WTC11 (cell line): ENCODE measurements at regions not wholly inside any gene's neighbourhood (a gene's known extent, or its start where the extent isn't known, plus 50 kb on each side); places are given as distances from the start of the nearest gene placed in this dataset.

ENCODE experiments used
- ATAC-seq: fragments of 200-7000 bp; cut with Tn5 transposase; 2 replicates; pipeline ENCODE4 v1.10.0; 2021; ENCODE audit warnings: mild to moderate bottlenecking, moderate library complexity
- CTCF ChIA-PET: fragments of 300-600 bp; sonication (Branson Sonifier 250); formaldehyde crosslinking; loops from one replicate; lab custom pipeline; 2021; ENCODE audit warnings: antibody characterized with exemption; lab: Charles Lee
- POLR2A ChIA-PET: fragments of 350-600 bp; sonication (Branson Sonifier 250); formaldehyde crosslinking; loops from one replicate; lab custom pipeline; 2021; ENCODE audit warnings: antibody characterized with exemption; lab: Charles Lee
- DNase-seq: peaks from one replicate; pipeline ENCODE4 v3.0.0; 2021; ENCODE audit warnings: low spot score
- H3K27ac Mint-ChIP-seq: 2 replicates; pipeline ENCODE4 v1.8.0; 2021; ENCODE audit warnings: mixed read lengths
- H3K27me3 Mint-ChIP-seq: 2 replicates; pipeline ENCODE4 v1.8.0; 2021; ENCODE audit warnings: low read depth, mild to moderate bottlenecking, moderate library complexity, mixed read lengths
- H3K36me3 Mint-ChIP-seq: 2 replicates; pipeline ENCODE4 v1.8.0; 2021; ENCODE audit warnings: mixed read lengths
- H3K4me1 Mint-ChIP-seq: 2 replicates; pipeline ENCODE4 v1.8.0; 2022; ENCODE audit warnings: mixed read lengths
- H3K4me3 Mint-ChIP-seq: 2 replicates; pipeline ENCODE4 v1.8.0; 2021; ENCODE audit warnings: mild to moderate bottlenecking, moderate library complexity, mixed read lengths
- H3K9me3 Mint-ChIP-seq: 2 replicates; pipeline ENCODE4 v1.8.0; 2021; ENCODE audit warnings: mixed read lengths
- CREM ChIP-seq: sonication (generic); formaldehyde crosslinking; IDR thresholded peaks from 2 replicates; pipeline ENCODE4 v1.8.1; 2022; ENCODE audit warnings: mild to moderate bottlenecking, missing genetic modification reagents, moderate library complexity
- ESRRA ChIP-seq: sonication (generic); formaldehyde crosslinking; IDR thresholded peaks from 2 replicates; pipeline ENCODE4 v1.8.1; 2022; ENCODE audit warnings: mild to moderate bottlenecking, missing genetic modification reagents, borderline replicate concordance
- FOXJ3 ChIP-seq: sonication (generic); formaldehyde crosslinking; IDR thresholded peaks from 2 replicates; pipeline ENCODE4 v1.9.0; 2021; ENCODE audit warnings: missing genetic modification reagents, mild to moderate bottlenecking, borderline replicate concordance
- FOXK1 ChIP-seq: sonication (generic); formaldehyde crosslinking; IDR thresholded peaks from 2 replicates; pipeline ENCODE4 v1.8.0; 2022; ENCODE audit warnings: mild to moderate bottlenecking, moderate library complexity, missing genetic modification reagents
- FOXP4 ChIP-seq: sonication (generic); formaldehyde crosslinking; IDR thresholded peaks from 2 replicates; pipeline ENCODE4 v1.8.0; 2022; ENCODE audit warnings: mild to moderate bottlenecking, missing genetic modification reagents
- GTF2I ChIP-seq: fragments of 250-450 bp; sonication (Bioruptor Pico); conservative IDR thresholded peaks from 2 replicates; pipeline ENCODE4 v1.4.0; 2021; ENCODE audit warnings: mild to moderate bottlenecking
- NFYB ChIP-seq: sonication (generic); formaldehyde crosslinking; conservative IDR thresholded peaks from 2 replicates; pipeline ENCODE4 v1.8.0; 2022; ENCODE audit warnings: low read depth, missing genetic modification reagents
- RELA ChIP-seq: sonication (generic); formaldehyde crosslinking; IDR thresholded peaks from 2 replicates; pipeline ENCODE4 v1.8.1; 2022; ENCODE audit warnings: missing genetic modification reagents, mild to moderate bottlenecking, borderline replicate concordance
- SMAD3 ChIP-seq: sonication (generic); formaldehyde crosslinking; IDR thresholded peaks from 2 replicates; pipeline ENCODE4 v1.8.0; 2022; ENCODE audit warnings: missing genetic modification reagents, mild to moderate bottlenecking, borderline replicate concordance
- SP1 ChIP-seq: sonication (generic); formaldehyde crosslinking; conservative IDR thresholded peaks from 2 replicates; pipeline ENCODE4 v1.8.1; 2022; ENCODE audit warnings: missing genetic modification reagents
- ZNF138 ChIP-seq: sonication (generic); formaldehyde crosslinking; conservative IDR thresholded peaks from 2 replicates; pipeline ENCODE4 v1.8.1; 2022; ENCODE audit warnings: mild to moderate bottlenecking, moderate library complexity, missing genetic modification reagents
- ZNF512 ChIP-seq: sonication (generic); formaldehyde crosslinking; IDR thresholded peaks from 2 replicates; pipeline ENCODE4 v1.8.1; 2022; ENCODE audit warnings: missing genetic modification reagents, borderline replicate concordance

- no peak overlapping the region for H3K27ac Mint-ChIP-seq
- no peak overlapping the region for H3K4me3 Mint-ChIP-seq
- ATAC-seq (no peak), DNase-seq (no peak)
- peaks cover 22% of the 10 kb centered on the region for H3K4me1 Mint-ChIP-seq
- H3K27me3 Mint-ChIP-seq, result no peaks in the 10 kb centered on the region
- H3K36me3 Mint-ChIP-seq, result no peaks in the 10 kb centered on the region
- peaks cover 3% of the 10 kb centered on the region; the same call in 1 of the 2 replicates for H3K9me3 Mint-ChIP-seq
- TF ChIP-seq FOXJ3 (no peak), SP1 (CRISPR knock-in tag) (no peak), ZNF138 (CRISPR knock-in tag) (no peak), RELA (CRISPR knock-in tag) (no peak), NFYB (no peak)
- CTCF ChIA-PET, result interaction anchor here (0.6 to 1.5 kb wide), 4 partner anchors 11 to 1633 kb away, joined by 3 to 8 read pairs (median 3); no protein-coding TSS in a partner anchor
- POLR2A ChIA-PET, result no interaction called here
Observed at GRCh38 chr9:126160067-126160853, 166.4 kb upstream of the MVB12B start.

GRCh38 chr9:126160854-126161329 lies 165.7 kb upstream of the MVB12B start:
- no peak for ATAC-seq
- CTCF ChIA-PET, result interaction anchor here (0.6 kb wide), 1 partner anchor 1634 kb away, joined by 3 read pairs; no protein-coding TSS in a partner anchor

GRCh38 chr9:126162611-126163381 lies 163.8 kb upstream of the MVB12B start:
- ATAC-seq (no peak), DNase-seq (no peak)
- POLR2A ChIA-PET, result no interaction called here
- H3K4me3 Mint-ChIP-seq, result no peak overlapping the region
- no peak overlapping the region for H3K27ac Mint-ChIP-seq
- CTCF ChIA-PET, result interaction anchor here (0.6 to 1.0 kb wide), 2 partner anchors 17 to 392 kb away, joined by 3 to 4 read pairs; no protein-coding TSS in a partner anchor
- peaks cover 12% of the 10 kb centered on the region for H3K4me1 Mint-ChIP-seq
- no peaks in the 10 kb centered on the region for H3K36me3 Mint-ChIP-seq
- no peak for TF ChIP-seq FOXP4 (CRISPR knock-in tag)
- no peak for TF ChIP-seq GTF2I
- TF ChIP-seq SMAD3 (CRISPR knock-in tag), result no peak
- TF ChIP-seq CREM (CRISPR knock-in tag), result no peak
- TF ChIP-seq FOXK1 (CRISPR knock-in tag), result no peak
- no peak for TF ChIP-seq RELA (CRISPR knock-in tag)
- H3K9me3 Mint-ChIP-seq, result peaks cover 3% of the 10 kb centered on the region; the same call in 1 of the 2 replicates
- H3K27me3 Mint-ChIP-seq, result no peaks in the 10 kb centered on the region; the same call in 1 of the 2 replicates

More at GRCh38 chr9:126160854-126161329, 165.7 kb upstream of the MVB12B start:
- Mint-ChIP-seq H3K4me3 (no peak overlapping the region), H3K27ac (no peak overlapping the region), H3K4me1 (peaks cover 24% of the 10 kb centered on the region), H3K27me3 (no peaks in the 10 kb centered on the region), H3K36me3 (no peaks in the 10 kb centered on the region), H3K9me3 (peaks cover 3% of the 10 kb centered on the region; the same call in 1 of the 2 replicates)
- POLR2A ChIA-PET, result no interaction called here
- DNase-seq, result no peak
- 0 out of 2 replicates have a peak, but pooled peaks have one; percentile 23 for TF ChIP-seq ZNF512 (CRISPR knock-in tag)
- no peak for TF ChIP-seq ESRRA (CRISPR knock-in tag)
